ENCODE measurements at regions not wholly inside any gene's neighbourhood (a gene's known extent, or its start where the extent isn't known, plus 50 kb on each side); places are given as distances from the start of the nearest gene placed in this dataset.
"Not testable (repeated sequence)": the region's sequence is repeated elsewhere in the genome, so short reads cannot be mapped to it uniquely, and the experiment has no call there.

DNA sequence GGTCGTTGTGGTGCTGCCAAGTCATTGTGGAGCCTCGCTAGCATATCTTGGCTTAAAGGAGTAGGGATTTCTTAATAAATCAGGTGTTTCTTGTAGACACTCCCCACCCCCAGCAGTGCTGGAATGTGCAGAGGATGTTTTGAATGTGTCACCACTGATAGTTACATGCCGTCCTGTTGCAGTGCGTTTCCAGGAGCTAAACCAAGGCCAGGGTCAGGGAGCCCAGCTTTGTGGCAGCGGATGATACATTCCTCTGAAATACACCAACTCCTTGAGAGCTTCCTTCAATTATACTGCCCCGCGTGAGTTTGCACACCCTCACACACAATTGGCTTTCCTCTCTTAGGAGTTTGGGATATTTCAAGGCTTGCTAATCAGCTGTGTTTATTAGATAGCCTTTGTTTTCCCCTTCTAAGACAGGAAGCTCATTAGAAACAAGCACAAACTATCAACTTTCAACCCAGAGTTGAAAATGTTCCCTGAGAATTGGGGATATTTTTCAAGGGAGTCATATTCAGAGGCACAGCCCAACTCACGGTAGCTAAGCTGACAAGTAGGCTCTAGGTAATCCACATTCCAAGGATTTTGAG lies 154.9 kb downstream of the C12orf75 start:
- DNase-seq (ENCODE audit: low read depth), result no peak
- in situ Hi-C loops (cut with HindIII; ENCODE audit: low sequenced_read_pairs), result no loop called here
- TF ChIP-seq, protein P1, sequence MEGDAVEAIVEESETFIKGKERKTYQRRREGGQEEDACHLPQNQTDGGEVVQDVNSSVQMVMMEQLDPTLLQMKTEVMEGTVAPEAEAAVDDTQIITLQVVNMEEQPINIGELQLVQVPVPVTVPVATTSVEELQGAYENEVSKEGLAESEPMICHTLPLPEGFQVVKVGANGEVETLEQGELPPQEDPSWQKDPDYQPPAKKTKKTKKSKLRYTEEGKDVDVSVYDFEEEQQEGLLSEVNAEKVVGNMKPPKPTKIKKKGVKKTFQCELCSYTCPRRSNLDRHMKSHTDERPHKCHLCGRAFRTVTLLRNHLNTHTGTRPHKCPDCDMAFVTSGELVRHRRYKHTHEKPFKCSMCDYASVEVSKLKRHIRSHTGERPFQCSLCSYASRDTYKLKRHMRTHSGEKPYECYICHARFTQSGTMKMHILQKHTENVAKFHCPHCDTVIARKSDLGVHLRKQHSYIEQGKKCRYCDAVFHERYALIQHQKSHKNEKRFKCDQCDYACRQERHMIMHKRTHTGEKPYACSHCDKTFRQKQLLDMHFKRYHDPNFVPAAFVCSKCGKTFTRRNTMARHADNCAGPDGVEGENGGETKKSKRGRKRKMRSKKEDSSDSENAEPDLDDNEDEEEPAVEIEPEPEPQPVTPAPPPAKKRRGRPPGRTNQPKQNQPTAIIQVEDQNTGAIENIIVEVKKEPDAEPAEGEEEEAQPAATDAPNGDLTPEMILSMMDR (IDR thresholded peaks at IDR 0.05; ENCODE audit: low read depth, low read length, missing control alignments), result no peak
- H3K4me3 ChIP-seq (ENCODE audit: low read depth, low read length), result no peak overlapping the region

DNA sequence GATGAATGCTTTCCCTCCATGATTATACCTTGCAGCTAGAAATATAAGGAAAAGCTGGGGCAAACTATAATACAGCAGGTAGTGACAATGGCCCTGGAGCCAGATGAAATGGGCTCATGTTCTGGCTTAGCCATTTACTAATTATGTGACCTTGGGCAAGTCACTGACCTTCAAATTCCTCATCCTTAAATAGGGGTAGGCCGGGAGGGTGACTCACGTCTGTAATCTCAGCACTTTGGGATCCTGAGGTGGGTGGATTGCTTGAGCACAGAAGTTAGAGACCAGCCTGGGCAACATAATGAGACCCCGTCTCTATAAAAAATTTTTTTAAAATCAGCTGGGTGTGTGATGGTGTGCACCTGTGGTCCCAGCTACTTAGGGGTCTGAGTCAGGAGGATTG lies 155.4 kb downstream of the C12orf75 start:
- H3K4me3 ChIP-seq (ENCODE audit: low read depth, low read length), result no peak overlapping the region
- in situ Hi-C loops (cut with HindIII; ENCODE audit: low sequenced_read_pairs), result no loop called here
- TF ChIP-seq, protein P1 (IDR thresholded peaks at IDR 0.05; ENCODE audit: low read depth, low read length, missing control alignments), result no peak
- no peak for DNase-seq (ENCODE audit: low read depth)

DNA sequence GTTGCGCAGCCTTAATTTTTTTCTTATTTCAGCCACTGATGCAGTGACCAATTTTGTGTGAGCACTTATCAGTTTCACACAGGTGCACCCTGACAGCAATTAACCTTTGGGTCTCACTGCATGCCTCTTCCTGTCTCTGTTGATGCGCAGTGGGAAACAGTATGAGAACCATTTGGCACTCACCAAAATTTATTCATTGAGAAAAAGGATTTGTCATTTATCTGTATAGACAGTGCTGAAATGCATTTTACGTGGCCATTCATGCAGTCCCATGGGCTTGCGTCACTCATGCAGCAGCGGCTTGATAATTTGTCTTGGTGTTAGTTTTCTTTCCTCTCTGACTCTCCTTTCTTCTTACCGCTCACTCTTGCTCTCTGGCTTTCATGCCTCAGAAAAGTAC lies 157.5 kb downstream of the C12orf75 start:
- DNase-seq (ENCODE audit: low read depth), result no peak
- in situ Hi-C loops (cut with HindIII; ENCODE audit: low sequenced_read_pairs), result no loop called here
- no peak overlapping the region for H3K4me3 ChIP-seq (ENCODE audit: low read depth, low read length)
- TF ChIP-seq, protein P1 (IDR thresholded peaks at IDR 0.05; ENCODE audit: low read depth, low read length, missing control alignments), result no peak

DNA sequence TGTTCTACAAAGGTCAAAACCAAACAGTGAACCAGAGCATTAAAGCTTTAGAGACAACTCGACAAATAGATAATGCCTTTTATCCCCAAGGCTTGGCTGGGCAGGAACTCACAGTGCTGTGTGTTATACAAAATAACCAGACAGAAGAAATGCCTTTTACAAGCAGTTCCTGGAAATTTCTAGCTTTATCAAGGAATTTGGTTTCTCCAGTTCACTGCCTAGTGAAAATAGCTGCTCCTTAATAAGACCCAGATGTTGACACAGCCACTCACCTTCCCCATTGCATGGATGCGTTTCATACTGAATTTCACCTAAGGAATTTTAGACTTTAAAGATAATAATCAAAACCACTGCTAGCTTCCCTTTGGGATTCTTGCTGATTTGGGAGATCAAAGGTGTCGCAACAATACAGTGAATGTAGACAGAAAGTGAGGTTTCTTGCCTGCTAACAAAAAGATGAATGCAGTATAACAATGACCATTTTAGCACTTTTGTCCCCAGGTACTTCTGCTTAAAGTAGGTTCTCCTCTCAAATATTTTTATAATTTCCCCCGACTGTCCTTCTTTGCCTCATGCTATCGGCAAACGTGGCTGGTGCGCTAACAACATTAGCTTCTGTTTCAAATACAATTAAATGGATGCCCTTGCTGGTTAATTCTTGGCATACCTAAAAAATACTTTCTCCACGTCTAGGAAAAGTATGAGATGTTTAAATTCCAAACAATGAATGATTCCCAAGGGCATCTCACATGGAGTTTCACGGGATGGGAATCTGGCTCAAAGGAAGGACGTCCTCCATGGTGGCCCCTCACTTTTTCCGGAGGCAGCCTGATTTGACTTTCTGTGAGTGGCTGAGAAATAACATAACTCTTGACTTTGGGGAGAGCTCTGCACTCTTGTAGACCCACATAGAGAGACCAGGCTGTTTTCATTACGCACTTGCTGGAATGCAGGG lies 162.4 kb downstream of the C12orf75 start:
- TF ChIP-seq, protein P1 (IDR thresholded peaks at IDR 0.05; ENCODE audit: low read depth, low read length, missing control alignments), result no peak
- in situ Hi-C loops (cut with HindIII; ENCODE audit: low sequenced_read_pairs), result no loop called here
- H3K4me3 ChIP-seq (ENCODE audit: low read depth, low read length), result no peak overlapping the region
- peak; percentile 91 for DNase-seq (ENCODE audit: low read depth)

DNA sequence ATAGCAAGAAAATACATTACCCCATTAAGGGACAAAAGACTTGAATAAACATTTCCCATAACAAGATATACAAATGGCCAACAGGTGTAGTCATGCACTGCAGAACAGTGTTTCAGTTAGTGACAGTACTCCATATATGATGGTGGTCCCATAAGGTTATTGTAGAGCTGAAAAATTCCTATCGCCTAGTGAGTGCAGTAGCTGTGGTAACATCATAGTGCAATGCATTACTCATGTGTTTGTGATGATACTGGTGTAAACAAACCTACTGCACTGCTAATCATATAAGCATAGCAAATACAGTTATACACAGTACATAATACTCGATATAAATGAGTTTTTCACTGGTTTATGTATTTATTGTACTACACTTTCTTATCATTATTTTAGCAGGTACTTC lies 168.7 kb downstream of the C12orf75 start:
- H3K4me3 ChIP-seq (ENCODE audit: low read depth, low read length), result no peak overlapping the region
- DNase-seq (ENCODE audit: low read depth), result no peak
- TF ChIP-seq, protein P1 (IDR thresholded peaks at IDR 0.05; ENCODE audit: low read depth, low read length, missing control alignments), result no peak
- in situ Hi-C loops (cut with HindIII; ENCODE audit: low sequenced_read_pairs), result no loop called here

DNA sequence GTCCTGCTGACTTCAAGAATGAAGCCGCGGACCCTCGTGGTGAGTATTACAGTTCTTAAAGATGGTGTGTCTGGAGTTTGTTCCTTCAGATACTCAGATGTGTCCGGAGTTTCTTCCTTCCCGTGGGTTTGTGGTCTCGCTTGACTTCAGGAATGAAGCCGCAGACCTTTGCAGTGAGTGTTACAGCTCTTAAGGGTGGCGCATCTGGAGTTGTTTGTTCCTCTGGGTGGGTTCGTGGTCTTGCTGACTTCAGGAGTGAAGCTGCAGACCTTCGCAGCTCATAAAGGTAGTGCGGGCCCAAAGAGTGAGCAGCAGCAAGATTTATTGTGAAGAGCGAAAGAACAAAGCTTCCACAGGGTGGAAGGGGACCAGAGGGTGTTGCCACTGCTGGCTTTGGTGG lies 170.2 kb downstream of the C12orf75 start:
- DNase-seq (ENCODE audit: low read depth); H3K4me3 ChIP-seq (ENCODE audit: low read depth, low read length); in situ Hi-C loops (cut with HindIII; ENCODE audit: low sequenced_read_pairs): not testable (repeated sequence)

DNA sequence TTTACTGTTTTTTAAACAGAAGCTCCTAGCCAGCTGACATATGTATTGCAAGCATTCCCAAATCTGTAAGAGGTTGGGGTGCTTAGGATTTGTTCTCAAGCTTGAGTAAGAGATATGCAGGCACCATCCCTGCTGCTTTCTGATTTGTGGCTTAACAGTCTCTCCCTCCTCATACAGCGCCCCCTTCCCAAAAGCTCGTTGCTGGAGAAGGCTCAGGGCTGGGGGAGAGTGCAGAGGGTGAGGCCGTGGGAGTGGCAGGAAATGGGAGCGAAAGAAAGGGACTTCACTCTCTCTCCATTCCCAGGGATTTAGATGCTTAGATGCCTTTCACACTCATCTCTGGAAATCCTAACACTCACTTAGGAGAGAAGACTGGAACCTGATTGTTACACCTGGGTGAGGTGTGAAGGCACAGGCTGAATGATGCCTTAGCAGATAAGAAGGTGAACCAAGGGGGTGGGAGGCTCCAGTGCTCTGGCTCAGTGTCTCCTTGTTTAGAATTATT lies 172.0 kb downstream of the C12orf75 start:
- TF ChIP-seq, protein P1 (IDR thresholded peaks at IDR 0.05; ENCODE audit: low read depth, low read length, missing control alignments), result no peak
- no peak overlapping the region for H3K4me3 ChIP-seq (ENCODE audit: low read depth, low read length)
- in situ Hi-C loops (cut with HindIII; ENCODE audit: low sequenced_read_pairs), result no loop called here
- no peak for DNase-seq (ENCODE audit: low read depth)
